Upper lobe of left lung (tissue), 6 donors: ENCODE measurements at regions not wholly inside any gene's neighbourhood (a gene's known extent, or its start where the extent isn't known, plus 50 kb on each side); places are given as distances from the start of the nearest gene placed in this dataset.

ENCODE experiments used
- ATAC-seq, 2 donors: fragments of 200-7000 bp; cut with Tn5 transposase; one replicate each; pipeline ENCODE4 v1.9.1; 2022; ENCODE audit warnings: mild to moderate bottlenecking in 2 of 2, moderate library complexity in 2 of 2; ENCODE audit not compliant: low FRiP score in 2 of 2
- DNase-seq, 2 donors: peaks; one replicate each; pipeline ENCODE4 v3.0.0-alpha.2; 2019 to 2020
- H3K27ac ChIP-seq, 4 donors: fragments of 200-600 bp; sonication (generic); one replicate each; pipeline ENCODE4 v1.5.1; 2016 to 2019
- H3K27me3 ChIP-seq, 4 donors: fragments of 200-600 bp; sonication (generic); one replicate each; pipeline ENCODE4 v1.5.1; 2017 to 2019
- H3K36me3 ChIP-seq, 4 donors: fragments of 200-600 bp; sonication (generic); one replicate each; pipeline ENCODE4 v1.5.1; 2016 to 2019
- H3K4me1 ChIP-seq, 4 donors: fragments of 200-600 bp; sonication (generic); one replicate each; pipeline ENCODE4 v1.5.1; 2018 to 2019
- H3K4me3 ChIP-seq, 4 donors: fragments of 200-600 bp; sonication (generic); one replicate each; pipeline ENCODE4 v1.5.1; 2017 to 2019; ENCODE audit warnings: mild to moderate bottlenecking in 2 of 4, moderate library complexity in 1 of 4
- H3K9me3 ChIP-seq, 4 donors: fragments of 200-600 bp; sonication (generic); one replicate each; pipeline ENCODE4 v1.5.1; 2018 to 2019
- CTCF ChIP-seq, 6 experiments: fragments of 450-650 bp in 4 of 6; fragments of 200-600 bp in 2 of 6; sonication (generic) in 2 of 6; IDR thresholded peaks; one replicate each; pipeline ENCODE4 v1.5.1; 2016 to 2019; ENCODE audit warnings: antibody characterized with exemption in 6 of 6
- EP300 ChIP-seq, 4 donors: sonication (generic); formaldehyde crosslinking; IDR thresholded peaks; one replicate each; pipeline ENCODE4 v1.5.1; 2017; ENCODE audit warnings: antibody characterized with exemption in 4 of 4, control low read depth in 2 of 4
- POLR2A ChIP-seq, 4 donors: fragments of 450-650 bp; IDR thresholded peaks; one replicate each; pipeline ENCODE4 v1.5.1; 2016 to 2017; ENCODE audit warnings: antibody characterized with exemption in 4 of 4, mild to moderate bottlenecking in 2 of 4
- POLR2AphosphoS5 ChIP-seq, 2 donors: sonication (generic); formaldehyde crosslinking; IDR thresholded peaks; one replicate each; pipeline ENCODE4 v1.5.1; 2017; ENCODE audit warnings: antibody characterized with exemption in 2 of 2
- WGBS, 2 donors: methylation state at CpG; one replicate each; pipeline ENCODE4 v1.1.5; 2017 to 2018; 5-methylcytosine and 5-hydroxymethylcytosine counted together
- donor health status: DM: no; HTN: no; CAD: no; lungs with moderate emphysema.
- donor health status: DM: no; HTN: yes; CAD: no; lungs with severe emphysema.

- Histone ChIP-seq H3K27me3 (no peaks in the 10 kb centered on the region), H3K9me3 (no peaks in the 10 kb centered on the region), H3K4me1 (no peaks in the 10 kb centered on the region), H3K27ac (no peak overlapping the region), H3K4me3 (no peak overlapping the region), H3K36me3 (no peaks in the 10 kb centered on the region)
- TF ChIP-seq CTCF (IDR thresholded peaks at IDR 0.05) = no peak
- no peak for TF ChIP-seq POLR2AphosphoS5 (IDR thresholded peaks at IDR 0.05)
- TF ChIP-seq EP300 (IDR thresholded peaks at IDR 0.05) = no peak
- no peak for TF ChIP-seq POLR2A (IDR thresholded peaks at IDR 0.05)
- 88 to 92% methylated on average over 6 to 7 of the region's 7 CpGs for WGBS, 2 donors
- DNase-seq (no peak), ATAC-seq (no peak)
Measured at GRCh38 chr5:67901814-67902496, 313.6 kb upstream of the PIK3R1 start.

GRCh38 chr5:67900514-67900913 is 315.0 kb upstream of the PIK3R1 start:
- 83 to 85% methylated on average over 6 of the region's 6 CpGs for WGBS, 2 donors
- Histone ChIP-seq H3K4me3 (no peak overlapping the region), H3K4me1 (no peaks in the 10 kb centered on the region), H3K27me3 (no peaks in the 10 kb centered on the region), H3K27ac (no peak overlapping the region), H3K9me3 (no peaks in the 10 kb centered on the region), H3K36me3 (no peaks in the 10 kb centered on the region)
- ATAC-seq (no peak), DNase-seq (no peak)
- TF ChIP-seq POLR2AphosphoS5 (IDR thresholded peaks at IDR 0.05) = peak in 1 of 2 donors; percentile 51
- TF ChIP-seq EP300 (IDR thresholded peaks at IDR 0.05) = no peak

GRCh38 chr5:67897980-67898379 is 317.6 kb upstream of the PIK3R1 start:
- WGBS, 2 donors = 91 to 96% methylated on average over 3 of the region's 3 CpGs
- no peaks in the 10 kb centered on the region for H3K27me3 ChIP-seq
- no peak overlapping the region for H3K27ac ChIP-seq
- no peaks in the 10 kb centered on the region for H3K36me3 ChIP-seq
- DNase-seq = no peak
- no peaks in the 10 kb centered on the region for H3K4me1 ChIP-seq
- H3K4me3 ChIP-seq = no peak overlapping the region
- TF ChIP-seq CTCF (IDR thresholded peaks at IDR 0.05) = no peak
- TF ChIP-seq POLR2A (IDR thresholded peaks at IDR 0.05) = no peak
- TF ChIP-seq POLR2AphosphoS5 (IDR thresholded peaks at IDR 0.05) = no peak
- no peak for TF ChIP-seq EP300 (IDR thresholded peaks at IDR 0.05)
- no peaks in the 10 kb centered on the region for H3K9me3 ChIP-seq
- no peak for ATAC-seq

GRCh38 chr5:67897431-67897830 is 318.1 kb upstream of the PIK3R1 start:
- TF ChIP-seq CTCF (IDR thresholded peaks at IDR 0.05) (no peak), POLR2AphosphoS5 (IDR thresholded peaks at IDR 0.05) (no peak)
- no peaks in the 10 kb centered on the region for H3K27me3 ChIP-seq
- DNase-seq (no peak), ATAC-seq (no peak)
- WGBS, 2 donors = 67 to 73% methylated on average over 3 of the region's 3 CpGs
- no peak overlapping the region for H3K4me3 ChIP-seq
- no peak overlapping the region for H3K27ac ChIP-seq
- no peaks in the 10 kb centered on the region for H3K9me3 ChIP-seq
- H3K36me3 ChIP-seq = no peaks in the 10 kb centered on the region
- H3K4me1 ChIP-seq = no peaks in the 10 kb centered on the region

GRCh38 chr5:67896930-67897313 is 318.6 kb upstream of the PIK3R1 start:
- Histone ChIP-seq H3K27ac (peak overlapping the region in 1 of 4 donors; percentile 52), H3K27me3 (no peaks in the 10 kb centered on the region), H3K9me3 (no peaks in the 10 kb centered on the region), H3K36me3 (no peaks in the 10 kb centered on the region), H3K4me1 (no peaks in the 10 kb centered on the region), H3K4me3 (no peak overlapping the region)
- no peak for TF ChIP-seq EP300 (IDR thresholded peaks at IDR 0.05)
- TF ChIP-seq CTCF (IDR thresholded peaks at IDR 0.05) = no peak
- no peak for TF ChIP-seq POLR2A (IDR thresholded peaks at IDR 0.05)
- TF ChIP-seq POLR2AphosphoS5 (IDR thresholded peaks at IDR 0.05) = no peak
- 36 to 40% methylated on average over 2 of the region's 2 CpGs for WGBS, 2 donors
- DNase-seq (no peak), ATAC-seq (no peak)
